ENCODE measurements at regions not wholly inside any gene's neighbourhood (a gene's known extent, or its start where the extent isn't known, plus 50 kb on each side); places are given as distances from the start of the nearest gene placed in this dataset.

DNA sequence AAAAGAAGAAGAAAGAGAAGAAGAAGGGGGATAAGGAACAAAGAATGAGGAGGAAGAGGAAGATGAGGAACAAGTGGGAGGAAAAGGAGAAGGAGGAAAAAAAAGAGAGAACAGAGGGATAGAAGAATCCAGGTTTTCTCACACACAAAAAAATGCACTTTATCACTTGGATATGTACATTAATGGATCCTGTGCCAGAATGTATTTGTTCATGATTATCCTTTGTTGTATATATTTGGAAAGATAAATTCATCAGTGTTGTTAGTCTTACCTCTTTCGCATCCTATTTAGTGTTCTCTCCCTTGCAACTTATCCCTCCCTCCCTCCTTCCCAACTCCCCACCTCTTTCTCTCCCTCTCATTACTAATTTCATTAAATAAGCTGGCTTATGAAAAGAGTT, 298.8 kb downstream of the SLCO4C1 start:
- Histone ChIP-seq H4K5ac (ENCODE audit: insufficient read length, low read depth, low read length) (no peak overlapping the region), H2BK12ac (ENCODE audit: low read depth, low read length) (no peak overlapping the region), H3K9me3 (ENCODE audit: insufficient read depth in 2 of 2, low read depth in 1 of 2, low read length in 1 of 2) (no peaks in the 10 kb centered on the region), H3K79me2 (ENCODE audit: control insufficient read depth in 1 of 2, insufficient read depth in 2 of 2, low read length in 2 of 2) (no peaks in the 10 kb centered on the region), H3K4me2 (ENCODE audit: insufficient read depth in 1 of 2, low read depth in 2 of 2, low read length in 2 of 2) (no peak overlapping the region), H4K20me1 (replicated peaks in 1 of 2; ENCODE audit: control insufficient read depth in 1 of 2, insufficient read depth in 2 of 2, low read length in 2 of 2) (no peaks in the 10 kb centered on the region), H2BK20ac (ENCODE audit: low read length) (no peak overlapping the region), H4K91ac (replicated peaks; ENCODE audit: insufficient read length, low read length) (no peak overlapping the region), H2BK5ac (ENCODE audit: low read depth, low read length) (no peak overlapping the region), H3K79me1 (ENCODE audit: low read depth, low read length) (no peaks in the 10 kb centered on the region), H3K18ac (ENCODE audit: extremely low read depth, low read length) (no peak overlapping the region), H2BK120ac (replicated peaks; ENCODE audit: low read depth, low read length) (no peak overlapping the region), H3K4ac (replicated peaks; ENCODE audit: insufficient read length, low read depth, low read length) (no peak overlapping the region), H2BK15ac (ENCODE audit: low read length) (no peak overlapping the region), H3K23ac (ENCODE audit: insufficient read length) (no peak overlapping the region), H3K4me1 (replicated peaks in 1 of 4; ENCODE audit: control insufficient read depth in 3 of 4, insufficient read depth in 4 of 4, low read length in 3 of 4) (no peaks in the 10 kb centered on the region; a peak in 1 of 7 replicates), H2AK5ac (ENCODE audit: low read depth, low read length) (no peak overlapping the region), H3K4me3 (ENCODE audit: extremely low read depth in 1 of 4, insufficient read depth in 2 of 4, low read depth in 3 of 4, low read length in 4 of 4) (no peak overlapping the region), H2AFZ (ENCODE audit: low read length) (no peak overlapping the region), H3K27ac (ENCODE audit: low read depth, low read length) (no peak overlapping the region), H3K27me3 (replicated peaks in 1 of 4; ENCODE audit: control insufficient read depth in 3 of 4, extremely low read depth in 1 of 4, insufficient read depth in 3 of 4, low read length in 3 of 4) (no peaks in the 10 kb centered on the region), H4K8ac (ENCODE audit: extremely low read depth, insufficient read depth, low read length) (no peak overlapping the region), H3K56ac (replicated peaks; ENCODE audit: insufficient read length, low read depth, low read length) (no peak overlapping the region), H3K36me3 (ENCODE audit: control insufficient read depth in 2 of 4, insufficient read depth in 4 of 4, low read length in 3 of 4) (no peaks in the 10 kb centered on the region), H3K9ac (replicated peaks in 1 of 4; ENCODE audit: extremely low read depth in 1 of 4, low read depth in 3 of 4, low read length in 3 of 4) (no peak overlapping the region), H3K14ac (ENCODE audit: insufficient read length) (no peak overlapping the region), H3K23me2 (ENCODE audit: low read depth, low read length) (no peaks in the 10 kb centered on the region; the same call in 1 of the 2 replicates)
- FAIRE-seq (no peak), DNase-seq (ENCODE audit: low read depth in 1 of 2, low spot score in 2 of 2) (no peak)
- POLR2A ChIA-PET (ENCODE audit: partially characterized antibody): no interaction called here
- 94% methylated on average over 1 of the region's 1 CpG; no CpG with 5 or more reads in 1 of the 2 experiments for WGBS, 2 experiments (ENCODE audit: extremely low coverage in 1 of 2, insufficient coverage in 1 of 2, insufficient read length in 1 of 2, insufficient replicate concordance in 2 of 2, low coverage in 1 of 2, low lambda C conversion rate in 2 of 2, missing lambda C conversion rate in 1 of 2)
- CTCF ChIA-PET (ENCODE audit: partially characterized antibody): no interaction called here
- no peak for TF ChIP-seq POU5F1 (IDR thresholded peaks at IDR 0.05; ENCODE audit: low read depth, low read length)

Measured in H1 (cell line).